Stimulated activated CD4-positive, alpha-beta T cell treated with anti-CD3 and anti-CD28 coated beads, Interleukin-15, amount 100 ng/mL, for 48 hours (primary cell): ENCODE measurements at regions not wholly inside any gene's neighbourhood (a gene's known extent, or its start where the extent isn't known, plus 50 kb on each side); places are given as distances from the start of the nearest gene placed in this dataset.

Experiments used
- DNase-seq, 2 donors: peaks; one replicate each; pipeline ENCODE4 v3.0.0-alpha.2; 2020; ENCODE audit warnings: low read depth in 2 of 2

- DNase-seq, result no peak
Measured at GRCh38 chr14:99047441-99048031, 224.5 kb downstream of the BCL11B start.

- no peak for DNase-seq
Measured at GRCh38 chr14:99050309-99050708, 221.7 kb downstream of the BCL11B start.

GRCh38 chr14:99052467-99052866 is 219.5 kb downstream of the BCL11B start:
- DNase-seq, result no peak

GRCh38 chr14:99055019-99055418 is 217.0 kb downstream of the BCL11B start:
- DNase-seq, result no peak

- DNase-seq, result peak in 1 of 2 donors; percentile 4
Measured at GRCh38 chr14:99055816-99056215, 216.2 kb downstream of the BCL11B start.

- no peak for DNase-seq
Measured at GRCh38 chr14:99057576-99058083, 214.4 kb downstream of the BCL11B start.

GRCh38 chr14:99058542-99058941 is 213.5 kb downstream of the BCL11B start:
- no peak for DNase-seq

- DNase-seq, result no peak
Measured at GRCh38 chr14:99062216-99062615, 209.8 kb downstream of the BCL11B start.

GRCh38 chr14:99062772-99063418 is 209.1 kb downstream of the BCL11B start:
- DNase-seq, result no peak

- DNase-seq, result no peak
Measured at GRCh38 chr14:99063620-99064225, 208.3 kb downstream of the BCL11B start.

- DNase-seq, result no peak
Measured at GRCh38 chr14:99064262-99064954, 207.6 kb downstream of the BCL11B start.

GRCh38 chr14:99065551-99065950 is 206.4 kb downstream of the BCL11B start:
- DNase-seq, result no peak

GRCh38 chr14:99066378-99066777 is 205.6 kb downstream of the BCL11B start:
- DNase-seq, result no peak

GRCh38 chr14:99067141-99067920 is 204.7 kb downstream of the BCL11B start:
- DNase-seq, result no peak

GRCh38 chr14:99067927-99068326 is 204.1 kb downstream of the BCL11B start:
- no peak for DNase-seq

- no peak for DNase-seq
Measured at GRCh38 chr14:99069946-99070345, 202.1 kb downstream of the BCL11B start.

GRCh38 chr14:99072433-99072832 is 199.6 kb downstream of the BCL11B start:
- no peak for DNase-seq

GRCh38 chr14:99072956-99073355 is 199.0 kb downstream of the BCL11B start:
- DNase-seq, result no peak

- DNase-seq, result no peak
Measured at GRCh38 chr14:99073431-99073830, 198.6 kb downstream of the BCL11B start.

- no peak for DNase-seq
Measured at GRCh38 chr14:99075061-99075460, 196.9 kb downstream of the BCL11B start.

GRCh38 chr14:99075771-99076375 is 196.1 kb downstream of the BCL11B start:
- no peak for DNase-seq
